ENCODE measurements at regions not wholly inside any gene's neighbourhood (a gene's known extent, or its start where the extent isn't known, plus 50 kb on each side); places are given as distances from the start of the nearest gene placed in this dataset.
"Not testable (repeated sequence)": the region's sequence is repeated elsewhere in the genome, so short reads cannot be mapped to it uniquely, and the experiment has no call there.

DNA sequence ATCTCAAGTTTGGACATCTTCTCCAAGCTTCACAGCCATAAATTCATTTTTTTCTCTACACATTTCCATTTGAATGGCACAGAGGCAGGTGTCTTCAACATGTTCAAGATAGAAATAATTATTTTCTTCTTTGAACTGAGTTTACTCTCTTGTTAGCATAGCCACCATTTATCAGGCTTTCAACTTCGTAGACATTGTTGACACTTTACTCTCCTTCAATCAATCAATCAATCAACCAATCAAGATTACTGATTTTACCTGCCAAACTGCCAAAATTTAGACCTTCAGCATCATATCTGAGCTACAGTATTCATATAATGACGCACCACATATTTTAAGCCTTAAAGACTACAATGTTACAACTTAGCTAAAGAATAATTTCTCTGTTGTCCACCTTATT lies 300.1 kb upstream of the LUZP2 start:
- TF ChIP-seq, protein P1, sequence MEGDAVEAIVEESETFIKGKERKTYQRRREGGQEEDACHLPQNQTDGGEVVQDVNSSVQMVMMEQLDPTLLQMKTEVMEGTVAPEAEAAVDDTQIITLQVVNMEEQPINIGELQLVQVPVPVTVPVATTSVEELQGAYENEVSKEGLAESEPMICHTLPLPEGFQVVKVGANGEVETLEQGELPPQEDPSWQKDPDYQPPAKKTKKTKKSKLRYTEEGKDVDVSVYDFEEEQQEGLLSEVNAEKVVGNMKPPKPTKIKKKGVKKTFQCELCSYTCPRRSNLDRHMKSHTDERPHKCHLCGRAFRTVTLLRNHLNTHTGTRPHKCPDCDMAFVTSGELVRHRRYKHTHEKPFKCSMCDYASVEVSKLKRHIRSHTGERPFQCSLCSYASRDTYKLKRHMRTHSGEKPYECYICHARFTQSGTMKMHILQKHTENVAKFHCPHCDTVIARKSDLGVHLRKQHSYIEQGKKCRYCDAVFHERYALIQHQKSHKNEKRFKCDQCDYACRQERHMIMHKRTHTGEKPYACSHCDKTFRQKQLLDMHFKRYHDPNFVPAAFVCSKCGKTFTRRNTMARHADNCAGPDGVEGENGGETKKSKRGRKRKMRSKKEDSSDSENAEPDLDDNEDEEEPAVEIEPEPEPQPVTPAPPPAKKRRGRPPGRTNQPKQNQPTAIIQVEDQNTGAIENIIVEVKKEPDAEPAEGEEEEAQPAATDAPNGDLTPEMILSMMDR (IDR thresholded peaks at IDR 0.05; ENCODE audit: low read depth, low read length), result no peak
- DNase-seq (ENCODE audit: extremely low read depth, low read depth), result no peak

DNA sequence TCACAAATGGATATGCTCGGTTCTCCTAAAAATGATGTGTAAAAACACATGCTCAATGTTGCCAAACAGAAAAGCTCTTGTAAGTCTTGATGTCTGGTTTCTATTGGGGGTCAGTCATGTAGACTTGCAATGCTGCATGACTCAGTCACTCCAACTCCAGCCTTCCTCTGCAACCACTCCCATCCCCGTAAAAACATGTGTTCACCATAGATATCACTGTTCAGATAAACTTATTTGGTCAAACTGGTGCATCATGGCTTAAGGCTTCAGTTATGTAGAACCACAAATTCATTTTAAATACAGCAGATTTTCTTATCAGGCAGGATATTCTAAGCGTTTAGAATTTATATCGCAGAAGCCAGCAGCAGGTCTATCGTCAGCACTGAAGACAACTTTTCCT lies 298.4 kb upstream of the LUZP2 start:
- TF ChIP-seq, protein P1 (IDR thresholded peaks at IDR 0.05; ENCODE audit: low read depth, low read length), result no peak
- no peak for DNase-seq (ENCODE audit: extremely low read depth, low read depth)

DNA sequence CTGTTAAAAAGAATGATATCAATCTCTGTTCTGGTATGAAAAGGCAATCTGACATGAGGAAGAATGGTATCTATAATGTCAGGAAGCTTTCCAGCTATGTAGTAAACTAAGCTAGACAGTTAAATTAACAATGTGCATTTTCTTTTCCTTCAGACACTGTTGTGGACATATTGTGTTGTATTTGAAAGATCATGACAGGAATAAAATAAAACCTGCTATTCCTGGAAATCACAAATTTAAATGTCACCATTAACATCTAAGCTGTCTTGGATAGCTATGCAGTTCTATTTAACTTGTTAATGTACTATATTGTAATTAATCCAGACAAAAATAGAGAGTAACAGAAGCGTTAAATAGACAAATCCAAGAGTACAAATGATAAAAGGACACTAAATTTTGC lies 297.4 kb upstream of the LUZP2 start:
- TF ChIP-seq, protein P1 (IDR thresholded peaks at IDR 0.05; ENCODE audit: low read depth, low read length), result no peak
- no peak for DNase-seq (ENCODE audit: extremely low read depth, low read depth)

DNA sequence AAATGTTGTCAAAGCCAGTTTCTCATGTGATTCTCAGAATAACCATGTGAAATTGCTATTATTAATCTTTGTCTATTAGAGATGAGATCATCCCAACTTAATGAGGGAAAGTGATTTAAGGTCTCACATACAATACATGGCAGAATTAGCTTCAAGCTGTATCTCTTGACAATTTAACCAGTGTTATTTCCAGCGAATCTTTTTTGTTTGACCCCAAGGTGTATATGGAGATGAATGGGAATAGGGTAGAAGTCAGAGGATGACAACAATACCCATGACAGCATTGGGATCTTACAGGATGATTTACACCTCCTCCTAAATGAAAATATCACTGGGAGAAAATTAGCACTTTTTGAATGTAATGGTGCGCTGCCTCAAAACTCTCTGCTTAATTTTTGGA lies 290.8 kb upstream of the LUZP2 start:
- no peak for DNase-seq (ENCODE audit: extremely low read depth, low read depth)
- TF ChIP-seq, protein P1 (IDR thresholded peaks at IDR 0.05; ENCODE audit: low read depth, low read length), result no peak

DNA sequence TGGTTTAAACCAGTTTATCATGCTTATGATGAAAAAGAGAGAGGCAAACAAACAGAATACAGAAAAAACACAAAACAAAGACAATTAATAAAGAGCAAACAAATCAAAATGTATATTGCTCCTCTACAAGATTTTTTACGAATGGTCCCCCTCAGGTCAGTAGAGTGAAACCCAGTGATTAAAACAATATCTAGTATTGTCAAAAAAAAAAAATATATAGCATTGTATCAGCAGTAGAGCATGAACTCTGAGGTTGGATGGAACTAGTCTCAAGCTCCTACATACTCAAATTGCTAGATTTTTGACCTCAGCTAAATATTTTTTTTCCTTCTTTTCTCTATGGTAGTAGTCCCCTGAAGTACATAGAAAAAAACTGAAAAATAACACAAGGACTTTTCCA lies 290.3 kb upstream of the LUZP2 start:
- no peak for DNase-seq (ENCODE audit: extremely low read depth, low read depth)
- TF ChIP-seq, protein P1 (IDR thresholded peaks at IDR 0.05; ENCODE audit: low read depth, low read length), result no peak

- TF ChIP-seq, protein P1 (IDR thresholded peaks at IDR 0.05; ENCODE audit: low read depth, low read length), result no peak
- no peak for DNase-seq (ENCODE audit: extremely low read depth, low read depth)
These were observed 280.4 kb upstream of the LUZP2 start for GRCh38 chr11:24216488-24216887.

- not testable (repeated sequence) for DNase-seq (ENCODE audit: extremely low read depth, low read depth)
These were observed 279.5 kb upstream of the LUZP2 start for GRCh38 chr11:24217319-24217718.

DNA sequence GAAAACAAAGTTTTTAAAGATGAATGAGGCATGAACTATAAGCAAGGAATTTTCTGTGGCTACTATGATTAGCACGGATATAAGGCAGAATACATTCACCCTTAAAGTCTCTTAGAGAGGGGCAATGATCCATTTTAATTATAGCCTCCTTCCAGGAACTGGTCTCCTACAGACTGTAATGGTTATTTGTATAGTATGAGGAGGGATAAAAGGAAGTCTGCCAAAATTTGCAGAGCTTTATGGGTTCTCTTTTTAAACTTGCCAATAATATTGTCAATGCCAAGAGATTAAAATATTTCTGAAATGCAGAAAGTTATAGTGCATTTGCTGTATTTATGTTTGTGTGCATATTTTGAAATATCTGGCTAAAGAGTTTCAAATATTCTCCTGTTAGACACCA lies 271.4 kb upstream of the LUZP2 start:
- TF ChIP-seq, protein P1 (IDR thresholded peaks at IDR 0.05; ENCODE audit: low read depth, low read length), result no peak
- DNase-seq (ENCODE audit: extremely low read depth, low read depth), result no peak

All from AG09319 (cell line).